ENCODE measurements at regions not wholly inside any gene's neighbourhood (a gene's known extent, or its start where the extent isn't known, plus 50 kb on each side); places are given as distances from the start of the nearest gene placed in this dataset.

GRCh38 chr12:97301576-97301975 is 161.0 kb upstream of the RMST start:
- no peak for TF ChIP-seq CTCF (IDR thresholded peaks at IDR 0.05)
- no peak for TF ChIP-seq POLR2A (IDR thresholded peaks at IDR 0.05)

Data from sigmoid colon (tissue), 3 donors.